ENCODE measurements at regions not wholly inside any gene's neighbourhood (a gene's known extent, or its start where the extent isn't known, plus 50 kb on each side); places are given as distances from the start of the nearest gene placed in this dataset.
A peak's percentile ranks its signal among the peaks of the same experiment; 100 is the strongest.

GRCh38 chr9:11275158-11275695, 662.4 kb upstream of the PTPRD start:
- FAIRE-seq = no peak
- no peak for DNase-seq
- H3K27ac ChIP-seq (ENCODE audit: low read depth in 2 of 2, low read length in 2 of 2) = no peak overlapping the region

GRCh38 chr9:11312966-11313365, 700.2 kb upstream of the PTPRD start:
- Histone ChIP-seq H3K27ac (ENCODE audit: low read depth in 2 of 2, low read length in 2 of 2) (no peak overlapping the region), H3K9ac (ENCODE audit: low read length in 3 of 3) (no peak overlapping the region), H3K27me3 (ENCODE audit: control insufficient read depth, insufficient read depth, low read length) (no peaks in the 10 kb centered on the region), H3K36me3 (ENCODE audit: control insufficient read depth in 2 of 3, insufficient read depth in 3 of 3, low read length in 3 of 3) (no peaks in the 10 kb centered on the region), H3K4me3 (ENCODE audit: low read length in 3 of 3) (no peak overlapping the region), H3K4me1 (ENCODE audit: control insufficient read depth in 2 of 3, insufficient read depth in 2 of 3, low read depth in 1 of 3, low read length in 3 of 3) (no peaks in the 10 kb centered on the region), H3K9me3 (ENCODE audit: control insufficient read depth in 2 of 3, insufficient read depth in 1 of 3, low read length in 3 of 3) (no peaks in the 10 kb centered on the region)
- DNase-seq = peak in 4 of 5 donors; percentile 26 to 65 (median 36)
- no peak for FAIRE-seq
- no peak for TF ChIP-seq CTCF (IDR thresholded peaks at IDR 0.05; ENCODE audit: borderline replicate concordance, extremely low read depth, insufficient read depth)
- intact Hi-C loops (cut with DNase I) = no loop called here

More at GRCh38 chr9:11275158-11275695, 662.4 kb upstream of the PTPRD start:
- intact Hi-C loops (cut with DNase I) = no loop called here
- Histone ChIP-seq H3K36me3 (ENCODE audit: control insufficient read depth in 2 of 3, insufficient read depth in 3 of 3, low read length in 3 of 3) (no peaks in the 10 kb centered on the region), H3K9ac (ENCODE audit: low read length in 3 of 3) (no peak overlapping the region), H3K4me3 (ENCODE audit: low read length in 3 of 3) (no peak overlapping the region), H3K9me3 (ENCODE audit: control insufficient read depth in 2 of 3, insufficient read depth in 1 of 3, low read length in 3 of 3) (no peaks in the 10 kb centered on the region), H3K27me3 (ENCODE audit: control insufficient read depth, insufficient read depth, low read length) (no peaks in the 10 kb centered on the region), H3K4me1 (ENCODE audit: control insufficient read depth in 2 of 3, insufficient read depth in 2 of 3, low read depth in 1 of 3, low read length in 3 of 3) (no peaks in the 10 kb centered on the region)
- TF ChIP-seq CTCF (IDR thresholded peaks at IDR 0.05; ENCODE audit: borderline replicate concordance, extremely low read depth, insufficient read depth) = no peak

- Histone ChIP-seq H3K4me1 (ENCODE audit: control insufficient read depth in 2 of 3, insufficient read depth in 2 of 3, low read depth in 1 of 3, low read length in 3 of 3) (no peaks in the 10 kb centered on the region), H3K27me3 (ENCODE audit: control insufficient read depth, insufficient read depth, low read length) (no peaks in the 10 kb centered on the region), H3K9me3 (ENCODE audit: control insufficient read depth in 2 of 3, insufficient read depth in 1 of 3, low read length in 3 of 3) (no peaks in the 10 kb centered on the region), H3K9ac (ENCODE audit: low read length in 3 of 3) (no peak overlapping the region), H3K4me3 (ENCODE audit: low read length in 3 of 3) (no peak overlapping the region), H3K27ac (ENCODE audit: low read depth in 2 of 2, low read length in 2 of 2) (no peak overlapping the region), H3K36me3 (ENCODE audit: control insufficient read depth in 2 of 3, insufficient read depth in 3 of 3, low read length in 3 of 3) (no peaks in the 10 kb centered on the region)
- DNase-seq (no peak), FAIRE-seq (no peak)
- intact Hi-C loops (cut with DNase I) = no loop called here
- TF ChIP-seq CTCF (IDR thresholded peaks at IDR 0.05; ENCODE audit: borderline replicate concordance, extremely low read depth, insufficient read depth) = no peak
These were observed 706.1 kb upstream of the PTPRD start for GRCh38 chr9:11318946-11319345.

- H3K4me1 ChIP-seq (ENCODE audit: control insufficient read depth in 2 of 3, insufficient read depth in 2 of 3, low read depth in 1 of 3, low read length in 3 of 3) = no peaks in the 10 kb centered on the region
- no peak for FAIRE-seq
- no peak for TF ChIP-seq CTCF (IDR thresholded peaks at IDR 0.05; ENCODE audit: borderline replicate concordance, extremely low read depth, insufficient read depth)
- no peaks in the 10 kb centered on the region for H3K27me3 ChIP-seq (ENCODE audit: control insufficient read depth, insufficient read depth, low read length)
- peak in 2 of 5 donors; percentile 41 to 59 for DNase-seq
- H3K36me3 ChIP-seq (ENCODE audit: control insufficient read depth in 2 of 3, insufficient read depth in 3 of 3, low read length in 3 of 3) = no peaks in the 10 kb centered on the region
- no peaks in the 10 kb centered on the region for H3K9me3 ChIP-seq (ENCODE audit: control insufficient read depth in 2 of 3, insufficient read depth in 1 of 3, low read length in 3 of 3)
- H3K4me3 ChIP-seq (ENCODE audit: low read length in 3 of 3) = no peak overlapping the region
- intact Hi-C loops (cut with DNase I) = no loop called here
- no peak overlapping the region for H3K9ac ChIP-seq (ENCODE audit: low read length in 3 of 3)
- H3K27ac ChIP-seq (ENCODE audit: low read depth in 2 of 2, low read length in 2 of 2) = no peak overlapping the region
These were observed 706.7 kb upstream of the PTPRD start for GRCh38 chr9:11319538-11319937.

Data from kidney (tissue), 13 donors.